Heart left ventricle (tissue), 13 donors: ENCODE measurements at regions not wholly inside any gene's neighbourhood (a gene's known extent, or its start where the extent isn't known, plus 50 kb on each side); places are given as distances from the start of the nearest gene placed in this dataset.

Experiments
- POLR2A ChIP-seq, 2 donors: fragments of 450-650 bp; IDR thresholded peaks; one replicate each; pipeline ENCODE4 v1.6.1; 2017; ENCODE audit warnings: antibody characterized with exemption in 2 of 2, mild to moderate bottlenecking in 2 of 2, moderate library complexity in 2 of 2
- TF ChIP-seq, protein P1 (sequence below), 12 donors: fragments of 200-600 bp; sonication (generic) in 4 of 12; IDR thresholded peaks; one replicate each; pipeline versions ENCODE4 v1.5.0 to v1.8.0; 2018 to 2022; ENCODE audit warnings: antibody characterized with exemption in 12 of 12, mild to moderate bottlenecking in 5 of 12
- donor health status: ischemic (EF 13 %, LVEDD 7.1; RV severe dilation, severe dysfunction).
- donor health status: DM: no; HTN: yes; CAD: no.
- donor health status: DM: no; HTN: no; CAD: no.
- donor health status: ischemic (EF 25% LVEDD 6.9; RV normal size, moderate dysfunction).
- donor health status: ischemic (EF 25% LVEDD 5.7; RV mildly dilated, moderate dysfunction).
- donor health status: ischemic (EF 35%, LVEDD 5.7; RV mildly dilated, moderate dysfunction).
- donor health status: nonischemic (EF 11% LVEDD 7.7; RV severe dilation, severe dysfunction).
- donor health status: DM: yes; HTN: yes; CAD: no.
- donor health status: PGD.
- donor health status: ischemic (EF 29% LVEDD 5.4; RV normal size, mild dysfunction).
- donor health status: nonischemic (EF 23%, LVEDD 6.1; RV moderate dilation, normal function).

DNA sequence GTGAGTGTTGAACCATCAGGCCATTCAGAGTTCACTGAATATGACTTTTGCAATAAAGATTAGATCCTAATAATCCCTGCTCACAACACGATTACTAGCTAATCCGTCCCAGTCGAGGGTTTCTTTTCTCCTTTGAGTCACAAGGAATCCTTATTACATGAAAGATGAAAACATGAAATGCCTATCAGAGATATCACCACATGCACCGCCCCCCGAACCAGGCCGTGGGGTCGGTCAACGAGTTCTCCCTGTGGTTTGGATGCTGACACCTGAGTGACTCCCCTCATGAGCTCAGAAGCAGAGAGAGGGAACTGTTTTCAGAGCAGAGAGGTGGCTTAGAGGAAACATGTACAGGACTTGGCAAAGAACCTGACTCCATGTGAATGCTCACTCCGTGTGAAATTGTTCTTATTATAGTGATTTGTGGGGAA, 263.3 kb downstream of the ETS1 start:
- TF ChIP-seq, protein P1, sequence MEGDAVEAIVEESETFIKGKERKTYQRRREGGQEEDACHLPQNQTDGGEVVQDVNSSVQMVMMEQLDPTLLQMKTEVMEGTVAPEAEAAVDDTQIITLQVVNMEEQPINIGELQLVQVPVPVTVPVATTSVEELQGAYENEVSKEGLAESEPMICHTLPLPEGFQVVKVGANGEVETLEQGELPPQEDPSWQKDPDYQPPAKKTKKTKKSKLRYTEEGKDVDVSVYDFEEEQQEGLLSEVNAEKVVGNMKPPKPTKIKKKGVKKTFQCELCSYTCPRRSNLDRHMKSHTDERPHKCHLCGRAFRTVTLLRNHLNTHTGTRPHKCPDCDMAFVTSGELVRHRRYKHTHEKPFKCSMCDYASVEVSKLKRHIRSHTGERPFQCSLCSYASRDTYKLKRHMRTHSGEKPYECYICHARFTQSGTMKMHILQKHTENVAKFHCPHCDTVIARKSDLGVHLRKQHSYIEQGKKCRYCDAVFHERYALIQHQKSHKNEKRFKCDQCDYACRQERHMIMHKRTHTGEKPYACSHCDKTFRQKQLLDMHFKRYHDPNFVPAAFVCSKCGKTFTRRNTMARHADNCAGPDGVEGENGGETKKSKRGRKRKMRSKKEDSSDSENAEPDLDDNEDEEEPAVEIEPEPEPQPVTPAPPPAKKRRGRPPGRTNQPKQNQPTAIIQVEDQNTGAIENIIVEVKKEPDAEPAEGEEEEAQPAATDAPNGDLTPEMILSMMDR (IDR thresholded peaks at IDR 0.05) = no peak
- TF ChIP-seq POLR2A (IDR thresholded peaks at IDR 0.05) = no peak
